Testis (tissue), 2 donors: ENCODE measurements at regions not wholly inside any gene's neighbourhood (a gene's known extent, or its start where the extent isn't known, plus 50 kb on each side); places are given as distances from the start of the nearest gene placed in this dataset.

ENCODE experiments used
- DNase-seq: peaks from one replicate; pipeline ENCODE4 v3.0.0-alpha.2; 2019
- H3K27ac ChIP-seq, 2 donors: fragments of 200-600 bp; sonication (generic); one replicate each; pipeline ENCODE4 v1.5.1; 2019
- H3K27me3 ChIP-seq: fragments of 200-600 bp; sonication (generic); one replicate; pipeline ENCODE4 v1.5.1; 2019
- H3K36me3 ChIP-seq: fragments of 200-600 bp; sonication (generic); one replicate; pipeline ENCODE4 v1.5.1; 2017; ENCODE audit warnings: low read depth; ENCODE audit errors: missing control alignments
- H3K4me1 ChIP-seq: fragments of 200-600 bp; sonication (generic); one replicate; pipeline ENCODE4 v1.5.1; 2019
- H3K4me3 ChIP-seq, 2 donors: fragments of 200-600 bp; sonication (generic); one replicate each; pipeline ENCODE4 v1.5.1; 2017 to 2019
- H3K9me3 ChIP-seq: fragments of 200-600 bp; sonication (generic); one replicate; pipeline ENCODE4 v1.5.1; 2017
- CTCF ChIP-seq, 3 experiments: fragments of 450-650 bp in 2 of 3; fragments of 200-600 bp in 1 of 3; sonication (generic) in 1 of 3; IDR thresholded peaks; one replicate each; pipeline ENCODE4 v1.5.1; 2016 to 2019; ENCODE audit warnings: antibody characterized with exemption in 3 of 3, mild to moderate bottlenecking in 2 of 3, moderate library complexity in 1 of 3
- POLR2A ChIP-seq: fragments of 450-650 bp; IDR thresholded peaks from one replicate; pipeline ENCODE4 v1.6.1; 2017; ENCODE audit warnings: antibody characterized with exemption, mild to moderate bottlenecking, moderate library complexity
- WGBS, 2 donors: methylation state at CpG; one replicate each; pipeline ENCODE4 v1.1.5; 2018; 5-methylcytosine and 5-hydroxymethylcytosine counted together
- intact Hi-C: fragments of 100-400 bp; cut with DNase I; formaldehyde crosslinking; loops from one replicate; pipeline ENCODE4 v1.15.1; 2023; ENCODE audit warnings: low total_unique reads

- no peak for DNase-seq
- no peak overlapping the region for H3K27ac ChIP-seq
- TF ChIP-seq POLR2A = no peak
- TF ChIP-seq CTCF (IDR thresholded peaks at IDR 0.05) = no peak
- H3K4me3 ChIP-seq = no peak overlapping the region
- 63 to 96% methylated on average over 2 of the region's 2 CpGs for WGBS, 2 donors
- H3K9me3 ChIP-seq = no peaks in the 10 kb centered on the region
- no peaks in the 10 kb centered on the region for H3K36me3 ChIP-seq
- no peaks in the 10 kb centered on the region for H3K27me3 ChIP-seq
- H3K4me1 ChIP-seq = no peaks in the 10 kb centered on the region
- intact Hi-C loops = no loop called here
These were observed 544.3 kb upstream of the MIR17HG start for GRCh38 chr13:90803210-90803609.

- intact Hi-C loops = no loop called here
- Histone ChIP-seq H3K27ac (no peak overlapping the region), H3K9me3 (no peaks in the 10 kb centered on the region), H3K4me3 (no peak overlapping the region), H3K36me3 (no peaks in the 10 kb centered on the region), H3K4me1 (no peaks in the 10 kb centered on the region), H3K27me3 (no peaks in the 10 kb centered on the region)
- TF ChIP-seq POLR2A = no peak
- no peak for TF ChIP-seq CTCF (IDR thresholded peaks at IDR 0.05)
- DNase-seq = no peak
- WGBS, 2 donors = 77 to 85% methylated on average over 1 of the region's 1 CpG
These were observed 541.4 kb upstream of the MIR17HG start for GRCh38 chr13:90806016-90806615.

GRCh38 chr13:90806892-90807291 lies 540.6 kb upstream of the MIR17HG start:
- H3K4me3 ChIP-seq = no peak overlapping the region
- intact Hi-C loops = no loop called here
- 72 to 76% methylated on average over 2 of the region's 2 CpGs for WGBS, 2 donors
- no peaks in the 10 kb centered on the region for H3K27me3 ChIP-seq
- no peak for DNase-seq
- no peaks in the 10 kb centered on the region for H3K9me3 ChIP-seq
- no peaks in the 10 kb centered on the region for H3K36me3 ChIP-seq
- H3K27ac ChIP-seq = no peak overlapping the region
- TF ChIP-seq POLR2A (no peak), CTCF (IDR thresholded peaks at IDR 0.05) (no peak)
- no peaks in the 10 kb centered on the region for H3K4me1 ChIP-seq

GRCh38 chr13:90808838-90809237 lies 538.6 kb upstream of the MIR17HG start:
- no peaks in the 10 kb centered on the region for H3K9me3 ChIP-seq
- H3K27me3 ChIP-seq = no peaks in the 10 kb centered on the region
- no peak for DNase-seq
- H3K4me3 ChIP-seq = no peak overlapping the region
- intact Hi-C loops = no loop called here
- H3K27ac ChIP-seq = no peak overlapping the region
- no peaks in the 10 kb centered on the region for H3K36me3 ChIP-seq
- H3K4me1 ChIP-seq = no peaks in the 10 kb centered on the region
- TF ChIP-seq CTCF (IDR thresholded peaks at IDR 0.05) (no peak), POLR2A (no peak)

- no peak overlapping the region for H3K4me3 ChIP-seq
- no peaks in the 10 kb centered on the region for H3K4me1 ChIP-seq
- 73 to 85% methylated on average over 2 of the region's 2 CpGs for WGBS, 2 donors
- no peaks in the 10 kb centered on the region for H3K9me3 ChIP-seq
- TF ChIP-seq CTCF (IDR thresholded peaks at IDR 0.05) = no peak
- no peak for TF ChIP-seq POLR2A
- H3K36me3 ChIP-seq = no peaks in the 10 kb centered on the region
- intact Hi-C loops = no loop called here
- H3K27me3 ChIP-seq = no peaks in the 10 kb centered on the region
- H3K27ac ChIP-seq = no peak overlapping the region
- no peak for DNase-seq
These were observed 523.5 kb upstream of the MIR17HG start for GRCh38 chr13:90824032-90824431.
